ENCODE measurements at regions not wholly inside any gene's neighbourhood (a gene's known extent, or its start where the extent isn't known, plus 50 kb on each side); places are given as distances from the start of the nearest gene placed in this dataset.
"Not testable (repeated sequence)": the region's sequence is repeated elsewhere in the genome, so short reads cannot be mapped to it uniquely, and the experiment has no call there.

GRCh38 chr16:29143739-29144668 is 159.2 kb downstream of the LAT start:
- intact Hi-C loops (cut with DNase I); ATAC-seq; H3K9me3 ChIP-seq; H3K36me3 ChIP-seq (replicated peaks in 1 of 2; ENCODE audit: insufficient read depth in 1 of 2, low read depth in 2 of 2); H3K27me3 ChIP-seq; DNase-seq; H3K4me1 ChIP-seq; H3K4me3 ChIP-seq; H3K27ac ChIP-seq: not testable (repeated sequence)
- WGBS, 2 donors: 82 to 86% methylated on average over 7 to 15 of the region's 23 CpGs

GRCh38 chr16:29142506-29142905 is 157.7 kb downstream of the LAT start:
- WGBS, 2 donors: 65 to 77% methylated on average over 14 of the region's 14 CpGs
- H3K4me1 ChIP-seq; intact Hi-C loops (cut with DNase I); ATAC-seq; H3K4me3 ChIP-seq; DNase-seq; H3K9me3 ChIP-seq; H3K27me3 ChIP-seq; H3K36me3 ChIP-seq (replicated peaks in 1 of 2; ENCODE audit: insufficient read depth in 1 of 2, low read depth in 2 of 2); H3K27ac ChIP-seq: not testable (repeated sequence)

GRCh38 chr16:29141586-29142324 is 156.9 kb downstream of the LAT start:
- no peak overlapping the region for H3K4me3 ChIP-seq
- 64 to 67% methylated on average over 18 to 28 of the region's 35 CpGs for WGBS, 2 donors
- H3K27ac ChIP-seq: no peak overlapping the region
- no peak for DNase-seq
- no peaks in the 10 kb centered on the region for H3K36me3 ChIP-seq (replicated peaks in 1 of 2; ENCODE audit: insufficient read depth in 1 of 2, low read depth in 2 of 2)
- H3K27me3 ChIP-seq: no peaks in the 10 kb centered on the region
- ATAC-seq: no peak
- TF ChIP-seq CTCF (IDR thresholded peaks at IDR 0.05): no peak
- TF ChIP-seq POLR2A (IDR thresholded peaks at IDR 0.05): no peak
- H3K4me1 ChIP-seq: no peaks in the 10 kb centered on the region
- intact Hi-C loops (cut with DNase I): no loop called here
- no peaks in the 10 kb centered on the region for H3K9me3 ChIP-seq

- H3K9me3 ChIP-seq; H3K27me3 ChIP-seq; H3K27ac ChIP-seq; intact Hi-C loops (cut with DNase I); H3K4me3 ChIP-seq; H3K36me3 ChIP-seq (replicated peaks in 1 of 2; ENCODE audit: insufficient read depth in 1 of 2, low read depth in 2 of 2); H3K4me1 ChIP-seq; DNase-seq; ATAC-seq: not testable (repeated sequence)
- 78 to 82% methylated on average over 10 to 12 of the region's 12 CpGs for WGBS, 2 donors
Measured at GRCh38 chr16:29141121-29141520, 156.3 kb downstream of the LAT start.

GRCh38 chr16:29139901-29140855 is 155.3 kb downstream of the LAT start:
- DNase-seq; H3K36me3 ChIP-seq (replicated peaks in 1 of 2; ENCODE audit: insufficient read depth in 1 of 2, low read depth in 2 of 2); H3K27ac ChIP-seq; H3K4me3 ChIP-seq; H3K4me1 ChIP-seq; ATAC-seq; H3K27me3 ChIP-seq; intact Hi-C loops (cut with DNase I); H3K9me3 ChIP-seq: not testable (repeated sequence)
- 59 to 66% methylated on average over 38 to 44 of the region's 44 CpGs for WGBS, 2 donors

- Histone ChIP-seq H3K27ac (no peak overlapping the region), H3K27me3 (no peaks in the 10 kb centered on the region), H3K4me3 (no peak overlapping the region), H3K9me3 (no peaks in the 10 kb centered on the region), H3K36me3 (replicated peaks in 1 of 2; ENCODE audit: insufficient read depth in 1 of 2, low read depth in 2 of 2) (no peaks in the 10 kb centered on the region), H3K4me1 (no peaks in the 10 kb centered on the region)
- TF ChIP-seq POLR2A (IDR thresholded peaks at IDR 0.05) (no peak), CTCF (IDR thresholded peaks at IDR 0.05) (no peak)
- WGBS, 2 donors: 39 to 54% methylated on average over 6 to 17 of the region's 17 CpGs
- DNase-seq (no peak), ATAC-seq (no peak)
- intact Hi-C loops (cut with DNase I): no loop called here
Measured at GRCh38 chr16:29139261-29139802, 154.5 kb downstream of the LAT start.

- H3K4me1 ChIP-seq; DNase-seq; H3K9me3 ChIP-seq; H3K27ac ChIP-seq; intact Hi-C loops (cut with DNase I); H3K27me3 ChIP-seq; H3K4me3 ChIP-seq; ATAC-seq; H3K36me3 ChIP-seq (replicated peaks in 1 of 2; ENCODE audit: insufficient read depth in 1 of 2, low read depth in 2 of 2): not testable (repeated sequence)
- WGBS, 2 donors: 34 to 67% methylated on average over 6 to 11 of the region's 11 CpGs
Measured at GRCh38 chr16:29138698-29139097, 153.8 kb downstream of the LAT start.

GRCh38 chr16:29137894-29138662 is 153.2 kb downstream of the LAT start:
- H3K4me1 ChIP-seq; H3K27me3 ChIP-seq; H3K27ac ChIP-seq; ATAC-seq; intact Hi-C loops (cut with DNase I); H3K4me3 ChIP-seq; H3K9me3 ChIP-seq; DNase-seq; H3K36me3 ChIP-seq (replicated peaks in 1 of 2; ENCODE audit: insufficient read depth in 1 of 2, low read depth in 2 of 2): not testable (repeated sequence)
- WGBS, 2 donors: 62 to 74% methylated on average over 24 to 26 of the region's 26 CpGs

Data from body of pancreas (tissue), 4 donors.